Activated CD4-positive, alpha-beta memory T cell treated with anti-CD3 and anti-CD28 coated beads for 36 hours (primary cell): ENCODE measurements at regions not wholly inside any gene's neighbourhood (a gene's known extent, or its start where the extent isn't known, plus 50 kb on each side); places are given as distances from the start of the nearest gene placed in this dataset.
"Not testable (repeated sequence)": the region's sequence is repeated elsewhere in the genome, so short reads cannot be mapped to it uniquely, and the experiment has no call there.

ENCODE experiments used
- CTCF ChIA-PET: fragments of 350-600 bp; sonication (Branson Sonifier 250); formaldehyde crosslinking; loops from one replicate; lab custom pipeline; 2021; ENCODE audit warnings: antibody characterized with exemption, inconsistent platforms; lab: Charles Lee
- POLR2A ChIA-PET: fragments of 350-600 bp; sonication (Branson Sonifier 250); formaldehyde crosslinking; loops from one replicate; lab custom pipeline; 2021; ENCODE audit warnings: antibody characterized with exemption; lab: Charles Lee
- DNase-seq: peaks from one replicate; pipeline ENCODE4 v3.0.0-alpha.2; 2020
- H3K27ac Mint-ChIP-seq: one replicate; pipeline ENCODE4 v1.8.0; 2021; ENCODE audit warnings: mixed read lengths
- H3K27me3 Mint-ChIP-seq: one replicate; pipeline ENCODE4 v1.8.0; 2021; ENCODE audit warnings: mixed read lengths
- H3K36me3 Mint-ChIP-seq: one replicate; pipeline ENCODE4 v1.8.0; 2021; ENCODE audit warnings: mixed read lengths
- H3K4me1 Mint-ChIP-seq: one replicate; pipeline ENCODE4 v1.8.0; 2021; ENCODE audit warnings: low read depth, mixed read lengths
- H3K4me3 Mint-ChIP-seq: one replicate; pipeline ENCODE4 v1.8.0; 2021; ENCODE audit warnings: mild to moderate bottlenecking, mixed read lengths
- H3K9me3 Mint-ChIP-seq: one replicate; pipeline ENCODE4 v1.8.0; 2021; ENCODE audit warnings: mixed read lengths
- intact Hi-C: fragments of 100-400 bp; cut with micrococcal nuclease; formaldehyde crosslinking; loops from one replicate; pipeline ENCODE4 v1.15.1; 2023

GRCh38 chr1:105442901-105443300 lies 1613.6 kb upstream of the PRMT6 start:
- Mint-ChIP-seq H3K36me3 (no peaks in the 10 kb centered on the region), H3K27me3 (no peaks in the 10 kb centered on the region), H3K4me3 (no peak overlapping the region), H3K9me3 (peaks cover 39% of the 10 kb centered on the region), H3K27ac (no peak overlapping the region), H3K4me1 (no peaks in the 10 kb centered on the region)
- CTCF ChIA-PET = no interaction called here
- POLR2A ChIA-PET = no interaction called here
- no peak for DNase-seq
- intact Hi-C loops = no loop called here

DNA sequence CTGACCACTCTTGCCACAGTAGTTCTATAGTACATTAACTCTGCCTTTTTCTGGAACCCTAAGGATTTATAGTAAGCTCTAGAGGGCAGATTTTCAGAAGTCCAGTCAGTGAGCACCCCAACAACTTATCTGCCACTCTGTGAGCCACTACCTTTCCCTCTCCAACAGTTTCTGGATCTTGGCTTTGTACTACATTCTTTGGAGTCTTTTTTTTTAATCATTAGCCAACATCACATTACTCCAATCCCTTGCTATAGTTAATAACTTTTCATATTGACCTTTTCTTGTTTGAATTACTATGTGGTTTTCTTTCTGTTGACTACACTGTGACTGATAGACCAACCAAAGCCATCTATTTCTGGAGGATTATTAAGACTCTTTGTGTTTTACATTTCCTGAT lies 1596.7 kb upstream of the PRMT6 start:
- intact Hi-C loops = no loop called here
- no peaks in the 10 kb centered on the region for H3K36me3 Mint-ChIP-seq
- no peaks in the 10 kb centered on the region for H3K27me3 Mint-ChIP-seq
- ChIA-PET CTCF (no interaction called here), POLR2A (no interaction called here)
- no peak overlapping the region for H3K27ac Mint-ChIP-seq
- H3K4me1 Mint-ChIP-seq = no peaks in the 10 kb centered on the region
- H3K4me3 Mint-ChIP-seq = no peak overlapping the region
- H3K9me3 Mint-ChIP-seq = peaks cover 8% of the 10 kb centered on the region
- DNase-seq = no peak

GRCh38 chr1:105462308-105462707 lies 1594.2 kb upstream of the PRMT6 start:
- POLR2A ChIA-PET = no interaction called here
- CTCF ChIA-PET = no interaction called here

GRCh38 chr1:105467549-105467948 lies 1588.9 kb upstream of the PRMT6 start:
- Mint-ChIP-seq H3K36me3 (no peaks in the 10 kb centered on the region), H3K27ac (no peak overlapping the region), H3K4me3 (no peak overlapping the region), H3K4me1 (no peaks in the 10 kb centered on the region), H3K27me3 (no peaks in the 10 kb centered on the region), H3K9me3 (peaks cover 18% of the 10 kb centered on the region)
- intact Hi-C loops = no loop called here
- DNase-seq = no peak
- ChIA-PET CTCF (no interaction called here), POLR2A (no interaction called here)

More at GRCh38 chr1:105462308-105462707, 1594.2 kb upstream of the PRMT6 start:
- H3K27ac Mint-ChIP-seq = no peak overlapping the region
- H3K27me3 Mint-ChIP-seq = no peaks in the 10 kb centered on the region
- H3K36me3 Mint-ChIP-seq = no peaks in the 10 kb centered on the region
- intact Hi-C loops = no loop called here
- peaks cover 11% of the 10 kb centered on the region for H3K9me3 Mint-ChIP-seq
- no peak overlapping the region for H3K4me3 Mint-ChIP-seq
- no peaks in the 10 kb centered on the region for H3K4me1 Mint-ChIP-seq
- DNase-seq = no peak

GRCh38 chr1:105470541-105470940 lies 1585.9 kb upstream of the PRMT6 start:
- H3K4me3 Mint-ChIP-seq, H3K36me3 Mint-ChIP-seq, H3K27ac Mint-ChIP-seq, POLR2A ChIA-PET, intact Hi-C loops, DNase-seq, H3K4me1 Mint-ChIP-seq, CTCF ChIA-PET, H3K27me3 Mint-ChIP-seq: not testable (repeated sequence)
- peaks cover 15% of the 10 kb centered on the region for H3K9me3 Mint-ChIP-seq

- no peaks in the 10 kb centered on the region for H3K4me1 Mint-ChIP-seq
- intact Hi-C loops = no loop called here
- POLR2A ChIA-PET = no interaction called here
Observed at GRCh38 chr1:105483436-105483835, 1573.0 kb upstream of the PRMT6 start.

DNA sequence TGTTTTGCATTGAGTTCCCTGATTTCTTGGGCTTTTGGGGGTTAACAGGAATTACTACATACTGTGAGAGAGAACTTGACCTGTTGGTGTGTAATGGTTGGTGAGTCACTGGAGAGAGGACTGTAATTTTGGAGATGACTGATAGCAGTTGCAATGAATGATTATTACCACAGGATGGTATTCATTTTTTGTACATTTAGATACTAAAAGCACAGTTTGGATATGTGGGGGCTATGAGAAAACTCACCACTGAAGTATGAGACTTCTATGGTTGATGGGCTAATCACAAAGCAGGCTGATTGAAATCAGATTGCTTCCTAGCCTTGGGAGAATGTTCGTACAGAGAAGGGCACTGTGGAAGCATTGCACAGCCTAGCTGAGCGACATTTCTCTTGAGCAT lies 1571.3 kb upstream of the PRMT6 start:
- intact Hi-C loops = no loop called here
- Mint-ChIP-seq H3K36me3 (no peaks in the 10 kb centered on the region), H3K27ac (no peak overlapping the region), H3K4me3 (no peak overlapping the region), H3K9me3 (peaks cover 8% of the 10 kb centered on the region), H3K27me3 (no peaks in the 10 kb centered on the region), H3K4me1 (no peaks in the 10 kb centered on the region)
- ChIA-PET CTCF (no interaction called here), POLR2A (no interaction called here)
- DNase-seq = no peak

More at GRCh38 chr1:105483436-105483835, 1573.0 kb upstream of the PRMT6 start:
- no peak for DNase-seq
- no peaks in the 10 kb centered on the region for H3K36me3 Mint-ChIP-seq
- CTCF ChIA-PET = no interaction called here
- H3K9me3 Mint-ChIP-seq = peaks cover 8% of the 10 kb centered on the region
- H3K27me3 Mint-ChIP-seq = no peaks in the 10 kb centered on the region
- no peak overlapping the region for H3K4me3 Mint-ChIP-seq
- H3K27ac Mint-ChIP-seq = no peak overlapping the region

DNA sequence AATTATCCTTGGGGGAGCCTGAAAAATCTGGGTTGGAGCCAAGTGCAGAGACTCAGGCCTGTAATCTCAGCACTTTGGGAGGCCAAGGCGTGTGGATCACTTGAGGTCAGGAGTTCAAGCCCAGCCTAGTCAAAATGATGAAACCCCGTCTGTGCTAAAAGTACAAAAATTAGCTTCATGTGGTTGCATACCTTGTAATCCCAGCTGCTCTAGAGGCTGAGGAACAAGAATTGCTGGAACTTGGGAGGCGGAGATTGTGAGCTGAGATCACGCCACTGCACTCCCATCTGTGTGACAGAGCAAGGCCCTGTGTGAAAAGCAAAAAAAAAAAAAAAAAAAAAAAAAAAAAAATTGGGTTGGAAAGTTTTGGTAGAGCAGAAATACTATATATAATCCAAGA lies 1563.6 kb upstream of the PRMT6 start:
- Mint-ChIP-seq H3K27me3 (no peaks in the 10 kb centered on the region), H3K36me3 (no peaks in the 10 kb centered on the region), H3K27ac (no peak overlapping the region), H3K4me3 (no peak overlapping the region), H3K4me1 (no peaks in the 10 kb centered on the region), H3K9me3 (peaks cover 12% of the 10 kb centered on the region)
- CTCF ChIA-PET = no interaction called here
- POLR2A ChIA-PET = no interaction called here
- no peak for DNase-seq
- intact Hi-C loops = no loop called here

- H3K27me3 Mint-ChIP-seq = no peaks in the 10 kb centered on the region
- CTCF ChIA-PET = no interaction called here
- H3K36me3 Mint-ChIP-seq = no peaks in the 10 kb centered on the region
Observed at GRCh38 chr1:105516068-105516467, 1540.4 kb upstream of the PRMT6 start.

GRCh38 chr1:105533996-105534395 lies 1522.5 kb upstream of the PRMT6 start:
- ChIA-PET POLR2A (no interaction called here), CTCF (no interaction called here)
- no peaks in the 10 kb centered on the region for H3K36me3 Mint-ChIP-seq
- intact Hi-C loops = no loop called here
- no peak overlapping the region for H3K27ac Mint-ChIP-seq
- no peaks in the 10 kb centered on the region for H3K27me3 Mint-ChIP-seq
- H3K9me3 Mint-ChIP-seq = peaks cover 33% of the 10 kb centered on the region
- H3K4me3 Mint-ChIP-seq = no peak overlapping the region
- no peak for DNase-seq
- no peaks in the 10 kb centered on the region for H3K4me1 Mint-ChIP-seq

More at GRCh38 chr1:105516068-105516467, 1540.4 kb upstream of the PRMT6 start:
- DNase-seq = no peak
- H3K27ac Mint-ChIP-seq = no peak overlapping the region
- H3K4me3 Mint-ChIP-seq = no peak overlapping the region
- H3K9me3 Mint-ChIP-seq = peaks cover 20% of the 10 kb centered on the region
- POLR2A ChIA-PET = no interaction called here
- intact Hi-C loops = no loop called here
- no peaks in the 10 kb centered on the region for H3K4me1 Mint-ChIP-seq

DNA sequence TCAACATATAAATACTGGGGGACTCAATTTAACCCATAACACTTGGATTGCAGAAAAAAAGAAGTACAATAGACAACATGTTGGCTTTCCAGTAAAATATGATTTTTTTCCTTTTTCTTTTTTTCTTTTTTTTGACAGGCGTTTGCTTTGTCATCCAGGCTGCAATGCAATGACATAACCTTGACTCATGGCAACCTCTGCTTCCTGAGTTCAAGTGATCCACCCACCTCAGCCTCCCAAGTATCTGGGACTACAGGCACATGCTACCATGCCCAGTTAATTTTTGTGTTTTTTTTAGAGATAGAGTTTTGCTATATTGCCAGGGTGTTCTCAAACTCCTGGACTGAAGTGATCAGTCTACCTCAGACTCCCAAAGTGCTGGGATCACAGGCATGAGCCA lies 1512.0 kb upstream of the PRMT6 start:
- H3K4me3 Mint-ChIP-seq = no peak overlapping the region
- H3K27me3 Mint-ChIP-seq = no peaks in the 10 kb centered on the region
- ChIA-PET CTCF (no interaction called here), POLR2A (no interaction called here)
- no peak for DNase-seq
- intact Hi-C loops = no loop called here
- peaks cover 8% of the 10 kb centered on the region for H3K9me3 Mint-ChIP-seq
- no peak overlapping the region for H3K27ac Mint-ChIP-seq
- no peaks in the 10 kb centered on the region for H3K36me3 Mint-ChIP-seq
- H3K4me1 Mint-ChIP-seq = no peaks in the 10 kb centered on the region

GRCh38 chr1:105556266-105556665 lies 1500.2 kb upstream of the PRMT6 start:
- Mint-ChIP-seq H3K27ac (no peak overlapping the region), H3K36me3 (no peaks in the 10 kb centered on the region), H3K4me1 (no peaks in the 10 kb centered on the region), H3K4me3 (no peak overlapping the region), H3K27me3 (no peaks in the 10 kb centered on the region), H3K9me3 (peaks cover 13% of the 10 kb centered on the region)
- ChIA-PET POLR2A (no interaction called here), CTCF (no interaction called here)
- intact Hi-C loops = no loop called here
- DNase-seq = no peak

- ChIA-PET POLR2A (no interaction called here), CTCF (no interaction called here)
- Mint-ChIP-seq H3K4me1 (no peaks in the 10 kb centered on the region), H3K9me3 (peaks cover 11% of the 10 kb centered on the region), H3K4me3 (no peak overlapping the region), H3K36me3 (no peaks in the 10 kb centered on the region), H3K27ac (no peak overlapping the region), H3K27me3 (no peaks in the 10 kb centered on the region)
- intact Hi-C loops = no loop called here
- no peak for DNase-seq
Observed at GRCh38 chr1:105558023-105558422, 1498.5 kb upstream of the PRMT6 start.
